Bronchial epithelial cell (primary cell): ENCODE measurements at regions not wholly inside any gene's neighbourhood (a gene's known extent, or its start where the extent isn't known, plus 50 kb on each side); places are given as distances from the start of the nearest gene placed in this dataset.
"Not testable (repeated sequence)": the region's sequence is repeated elsewhere in the genome, so short reads cannot be mapped to it uniquely, and the experiment has no call there.

Experiments used
- DNase-seq: peaks from one replicate; pipeline ENCODE4 v3.0.0-alpha.2; 2010; ENCODE audit warnings: low read depth
- FAIRE-seq: peaks from 2 replicates; lab custom pipeline; 2011; peaks lifted over from hg19 to GRCh38; lab: Jason Lieb, UNC
- H3K27me3 ChIP-seq: 2 replicates; pipeline ENCODE4 v1.5.1; 2011; ENCODE audit warnings: low read length; ENCODE audit not compliant: control insufficient read depth, insufficient read depth
- H3K36me3 ChIP-seq: 2 replicates; pipeline ENCODE4 v1.5.1; 2011; ENCODE audit warnings: low read length; ENCODE audit not compliant: control insufficient read depth, insufficient read depth
- H3K4me3 ChIP-seq: 2 replicates; pipeline ENCODE4 v1.5.1; 2011; ENCODE audit warnings: mild to moderate bottlenecking, low read depth, low read length, control low read depth
- CTCF ChIP-seq: IDR thresholded peaks from 2 replicates; pipeline ENCODE4 v1.5.1; 2011; ENCODE audit warnings: mild to moderate bottlenecking, moderate library complexity, low read length, control low read depth, inconsistent platforms; ENCODE audit not compliant: insufficient read depth, severe bottlenecking

DNA sequence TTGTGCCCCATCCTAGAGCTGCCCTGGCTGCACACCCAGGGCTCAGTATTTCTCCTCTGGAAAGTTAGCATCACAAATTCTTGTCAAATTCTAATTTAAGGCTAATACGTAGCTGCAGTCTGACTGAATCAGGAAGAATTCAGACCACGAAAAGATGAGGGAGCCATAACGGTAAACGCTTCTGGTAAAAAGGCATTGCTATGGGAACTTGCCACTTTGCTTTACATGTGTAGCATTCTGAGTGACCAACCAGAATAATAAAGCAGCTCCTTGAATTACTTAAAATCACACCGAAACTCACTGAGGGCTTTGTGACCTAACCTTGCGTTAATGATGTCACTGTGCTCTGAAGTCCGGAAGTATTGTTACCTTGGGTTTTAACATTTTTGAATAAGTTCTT, 286.6 kb upstream of the TMTC4 start:
- FAIRE-seq, result no peak
- DNase-seq, result no peak
- no peaks in the 10 kb centered on the region for H3K27me3 ChIP-seq
- no peak overlapping the region for H3K4me3 ChIP-seq
- TF ChIP-seq CTCF, result no peak
- no peaks in the 10 kb centered on the region for H3K36me3 ChIP-seq

DNA sequence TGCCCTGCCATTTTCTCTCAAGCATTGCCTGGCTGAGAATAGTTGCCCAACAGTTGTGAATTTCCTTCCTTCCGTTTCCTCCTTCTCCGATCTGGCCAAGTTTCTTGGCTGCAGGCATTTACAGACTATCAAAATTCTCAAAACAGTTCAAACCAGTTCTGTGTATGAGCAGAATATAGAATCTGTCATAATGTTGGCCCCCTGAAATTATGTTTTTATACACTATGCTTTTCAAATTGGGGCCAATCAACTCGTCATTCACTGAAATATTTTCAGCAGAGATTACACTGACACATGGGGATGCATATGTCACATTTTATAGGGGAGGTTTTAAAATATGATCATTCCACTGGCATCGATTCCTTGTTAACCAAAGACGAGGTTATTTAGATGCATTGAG, 284.2 kb upstream of the TMTC4 start:
- TF ChIP-seq CTCF, result no peak
- Histone ChIP-seq H3K4me3 (no peak overlapping the region), H3K36me3 (no peaks in the 10 kb centered on the region), H3K27me3 (no peaks in the 10 kb centered on the region)
- DNase-seq, result no peak
- no peak for FAIRE-seq

- DNase-seq, result no peak
- no peak for FAIRE-seq
- Histone ChIP-seq H3K36me3 (no peaks in the 10 kb centered on the region), H3K4me3 (no peak overlapping the region), H3K27me3 (no peaks in the 10 kb centered on the region)
- TF ChIP-seq CTCF, result no peak
These were observed 283.1 kb upstream of the TMTC4 start for GRCh38 chr13:100957741-100958140.

GRCh38 chr13:100954430-100955305, 280.1 kb upstream of the TMTC4 start:
- no peaks in the 10 kb centered on the region for H3K36me3 ChIP-seq
- DNase-seq, result no peak
- TF ChIP-seq CTCF, result no peak
- H3K27me3 ChIP-seq, result no peaks in the 10 kb centered on the region
- no peak for FAIRE-seq
- H3K4me3 ChIP-seq, result no peak overlapping the region

- FAIRE-seq (no peak), DNase-seq (no peak)
- no peak for TF ChIP-seq CTCF
- H3K4me3 ChIP-seq, result no peak overlapping the region
- no peaks in the 10 kb centered on the region for H3K36me3 ChIP-seq
- H3K27me3 ChIP-seq, result no peaks in the 10 kb centered on the region
These were observed 276.4 kb upstream of the TMTC4 start for GRCh38 chr13:100951016-100951415.

GRCh38 chr13:100948937-100949336, 274.3 kb upstream of the TMTC4 start:
- FAIRE-seq, H3K27me3 ChIP-seq, DNase-seq, H3K4me3 ChIP-seq, H3K36me3 ChIP-seq: not testable (repeated sequence)
